ENCODE measurements at regions not wholly inside any gene's neighbourhood (a gene's known extent, or its start where the extent isn't known, plus 50 kb on each side); places are given as distances from the start of the nearest gene placed in this dataset.

DNA sequence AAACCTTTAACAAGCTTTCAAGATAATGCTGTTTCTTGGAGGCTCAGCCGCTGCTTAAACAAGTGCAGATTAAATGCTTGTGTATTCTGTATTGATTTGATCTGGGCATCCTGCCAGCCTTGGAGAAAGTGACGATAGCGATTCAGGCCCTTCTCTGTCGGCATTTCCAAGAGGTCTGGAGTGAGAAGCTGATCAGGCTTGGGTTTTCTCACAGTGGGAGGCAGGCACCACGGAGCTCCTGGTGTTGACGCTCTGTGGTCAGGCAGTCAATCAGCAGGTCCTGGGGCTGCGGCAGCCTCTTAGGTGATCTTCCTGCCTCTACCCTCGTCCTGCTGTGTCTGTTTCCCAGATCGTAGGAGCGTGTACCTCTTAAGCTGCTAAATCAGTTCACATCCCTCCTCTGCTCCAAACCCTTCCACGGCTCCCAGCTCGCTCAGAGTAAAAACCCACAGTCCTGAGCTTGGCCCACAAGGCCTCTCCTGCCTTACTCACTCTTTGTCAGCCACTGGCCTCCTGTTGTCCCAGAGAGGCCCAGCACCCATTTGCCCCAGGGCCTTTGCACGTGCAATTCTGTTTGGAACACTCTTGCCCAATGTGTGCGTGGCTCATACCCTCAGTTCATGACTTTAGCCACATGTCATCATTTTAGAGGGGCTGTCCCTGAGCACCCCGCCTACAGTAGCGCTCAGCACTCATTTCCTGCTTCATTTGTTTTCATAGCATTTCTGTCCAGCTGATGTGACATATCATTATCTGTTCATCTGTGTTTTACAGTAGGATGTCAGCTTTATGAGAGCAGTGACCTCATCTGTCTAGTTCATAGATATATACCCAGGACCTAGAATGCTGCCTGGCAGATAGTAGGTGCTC is 155.4 kb downstream of the AACS start:
- DNase-seq (ENCODE audit: low read depth), result no peak
- TF ChIP-seq, protein P1, sequence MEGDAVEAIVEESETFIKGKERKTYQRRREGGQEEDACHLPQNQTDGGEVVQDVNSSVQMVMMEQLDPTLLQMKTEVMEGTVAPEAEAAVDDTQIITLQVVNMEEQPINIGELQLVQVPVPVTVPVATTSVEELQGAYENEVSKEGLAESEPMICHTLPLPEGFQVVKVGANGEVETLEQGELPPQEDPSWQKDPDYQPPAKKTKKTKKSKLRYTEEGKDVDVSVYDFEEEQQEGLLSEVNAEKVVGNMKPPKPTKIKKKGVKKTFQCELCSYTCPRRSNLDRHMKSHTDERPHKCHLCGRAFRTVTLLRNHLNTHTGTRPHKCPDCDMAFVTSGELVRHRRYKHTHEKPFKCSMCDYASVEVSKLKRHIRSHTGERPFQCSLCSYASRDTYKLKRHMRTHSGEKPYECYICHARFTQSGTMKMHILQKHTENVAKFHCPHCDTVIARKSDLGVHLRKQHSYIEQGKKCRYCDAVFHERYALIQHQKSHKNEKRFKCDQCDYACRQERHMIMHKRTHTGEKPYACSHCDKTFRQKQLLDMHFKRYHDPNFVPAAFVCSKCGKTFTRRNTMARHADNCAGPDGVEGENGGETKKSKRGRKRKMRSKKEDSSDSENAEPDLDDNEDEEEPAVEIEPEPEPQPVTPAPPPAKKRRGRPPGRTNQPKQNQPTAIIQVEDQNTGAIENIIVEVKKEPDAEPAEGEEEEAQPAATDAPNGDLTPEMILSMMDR (IDR thresholded peaks at IDR 0.05; ENCODE audit: insufficient read depth, low read depth, low read length), result no peak
- H3K4me3 ChIP-seq (ENCODE audit: low read depth, low read length), result no peak overlapping the region

DNA sequence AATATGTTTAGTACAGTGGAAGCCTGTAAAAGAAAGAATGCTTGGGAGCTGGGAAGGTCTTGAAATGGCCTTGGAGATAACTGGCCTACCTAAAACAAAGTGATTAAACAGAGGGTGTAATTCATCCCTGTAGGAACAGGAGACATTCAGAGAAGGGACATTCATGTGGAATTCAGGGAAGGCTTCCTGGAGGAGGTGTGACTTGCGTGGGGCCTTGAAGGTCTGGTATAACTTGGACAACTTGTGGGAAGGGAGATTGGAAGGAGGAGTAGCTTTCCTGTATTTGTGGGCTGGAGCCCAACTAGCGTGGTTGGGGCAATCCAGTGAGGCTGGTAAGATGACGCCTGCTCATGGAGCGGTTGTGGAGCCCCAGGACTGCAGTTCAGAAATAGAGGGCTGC is 156.4 kb downstream of the AACS start:
- TF ChIP-seq, protein P1 (IDR thresholded peaks at IDR 0.05; ENCODE audit: insufficient read depth, low read depth, low read length), result no peak
- no peak overlapping the region for H3K4me3 ChIP-seq (ENCODE audit: low read depth, low read length)
- no peak for DNase-seq (ENCODE audit: low read depth)

DNA sequence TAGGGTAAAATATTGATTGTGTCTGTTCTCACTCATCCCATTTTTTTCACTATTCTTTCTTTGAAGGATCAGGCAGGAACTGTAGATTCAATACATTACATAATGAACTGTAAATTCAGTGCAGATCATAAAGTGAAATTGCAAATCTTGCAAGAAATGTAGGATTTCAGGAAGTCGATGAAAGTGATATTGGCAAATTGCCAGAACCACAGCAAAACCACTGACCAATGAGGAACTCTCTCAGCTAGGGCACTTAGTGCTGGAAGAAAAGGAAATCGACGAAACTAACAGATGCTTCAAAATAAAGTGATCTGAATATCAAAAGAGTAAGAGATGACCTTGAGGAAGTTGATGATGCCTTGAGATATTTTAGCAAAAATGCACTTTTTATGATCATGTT is 157.6 kb downstream of the AACS start:
- no peak overlapping the region for H3K4me3 ChIP-seq (ENCODE audit: low read depth, low read length)
- TF ChIP-seq, protein P1 (IDR thresholded peaks at IDR 0.05; ENCODE audit: insufficient read depth, low read depth, low read length), result no peak
- DNase-seq (ENCODE audit: low read depth), result no peak

DNA sequence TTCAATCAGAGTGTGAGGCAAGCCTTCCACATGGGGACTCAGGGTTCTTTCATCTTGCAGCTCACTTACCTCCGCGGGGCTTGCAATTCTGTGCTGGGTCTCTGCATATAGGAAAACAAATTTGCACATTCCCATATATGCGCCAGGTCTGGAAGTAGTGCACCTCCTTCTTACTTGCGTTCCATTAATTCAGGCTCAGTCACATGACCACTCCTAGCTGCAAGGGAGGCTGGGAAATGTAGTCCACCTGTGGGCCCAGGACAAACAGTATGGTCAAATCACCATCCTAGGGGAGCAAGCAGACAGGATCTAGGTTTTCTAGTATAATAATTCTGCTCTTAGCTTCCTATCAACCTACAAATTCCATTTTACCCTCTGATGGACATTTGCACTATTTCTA is 160.4 kb downstream of the AACS start:
- TF ChIP-seq, protein P1 (IDR thresholded peaks at IDR 0.05; ENCODE audit: insufficient read depth, low read depth, low read length), result no peak
- no peak for DNase-seq (ENCODE audit: low read depth)

DNA sequence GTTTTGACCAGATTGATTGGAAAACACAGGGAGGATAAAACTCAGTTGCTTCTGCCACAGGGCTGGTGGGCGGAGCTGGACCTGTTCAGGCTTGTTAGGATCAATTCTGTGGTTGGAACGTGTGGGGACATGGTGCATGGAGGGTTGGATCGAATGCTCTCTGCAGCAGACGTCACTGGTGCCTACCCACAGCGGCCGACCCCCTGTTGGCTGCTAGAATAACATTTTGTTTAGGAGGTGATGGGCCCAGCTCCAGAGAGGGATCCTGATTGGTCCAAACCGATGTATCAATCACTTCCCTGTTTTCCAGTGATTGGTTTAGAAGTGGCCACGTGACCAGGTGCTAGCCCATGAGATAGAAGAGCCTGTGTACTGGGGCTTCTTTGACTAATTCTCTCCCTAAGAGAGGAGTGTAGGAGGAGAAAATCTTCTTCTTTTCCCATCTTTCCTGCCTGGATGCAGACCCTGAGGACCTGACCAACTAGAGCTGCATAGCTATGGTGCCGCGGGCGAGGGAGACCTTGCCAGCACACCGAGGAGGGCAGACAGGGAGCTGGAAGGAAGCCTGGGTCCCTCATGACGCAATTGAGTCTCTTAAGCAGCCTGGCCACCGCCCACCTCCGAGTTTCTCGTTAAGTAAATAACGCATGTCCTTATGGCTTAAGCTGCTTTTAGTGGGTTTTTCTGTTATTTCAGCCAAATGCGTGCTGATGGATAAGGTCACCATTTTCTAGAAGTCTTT is 163.5 kb downstream of the AACS start:
- no peak overlapping the region for H3K4me3 ChIP-seq (ENCODE audit: low read depth, low read length)
- no peak for DNase-seq (ENCODE audit: low read depth)
- TF ChIP-seq, protein P1 (IDR thresholded peaks at IDR 0.05; ENCODE audit: insufficient read depth, low read depth, low read length), result no peak

More for the DNA sequence above, 160.4 kb downstream of the AACS start:
- H3K4me3 ChIP-seq (ENCODE audit: low read depth, low read length), result no peak overlapping the region

DNA sequence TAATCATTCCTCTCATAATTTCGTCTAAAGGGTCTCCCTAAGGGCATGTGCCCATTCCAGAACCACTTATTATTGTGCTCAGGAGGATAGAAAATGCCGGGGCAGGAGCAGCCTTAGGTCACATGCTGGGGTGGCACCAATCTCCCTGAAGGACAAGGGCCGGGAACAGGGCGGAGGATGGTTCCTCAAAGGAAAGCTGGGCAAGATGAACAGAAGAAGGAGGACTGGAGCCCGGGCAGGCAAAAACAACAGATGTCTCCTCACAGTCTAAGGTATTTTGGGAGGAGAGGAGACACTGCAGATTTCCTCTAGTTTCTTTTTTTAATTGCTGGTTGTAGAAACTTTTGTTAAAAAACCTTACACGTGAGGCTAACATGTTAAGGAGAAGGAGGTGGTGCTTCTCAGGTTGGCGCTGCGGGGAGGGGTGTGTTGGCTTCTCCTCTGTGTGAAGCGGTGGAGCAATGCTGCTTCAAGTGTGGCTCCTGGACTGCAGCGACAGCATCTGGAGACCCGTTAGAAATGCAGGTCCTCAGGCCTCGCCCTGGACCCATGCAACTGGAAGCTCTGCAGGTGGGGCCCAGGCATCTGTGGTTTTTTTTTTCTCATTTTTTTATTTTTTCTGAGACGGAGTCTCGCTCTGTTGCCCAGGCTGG is 164.8 kb downstream of the AACS start:
- no peak overlapping the region for H3K4me3 ChIP-seq (ENCODE audit: low read depth, low read length)
- no peak for DNase-seq (ENCODE audit: low read depth)
- TF ChIP-seq, protein P1 (IDR thresholded peaks at IDR 0.05; ENCODE audit: insufficient read depth, low read depth, low read length), result no peak
